ENCODE measurements at regions not wholly inside any gene's neighbourhood (a gene's known extent, or its start where the extent isn't known, plus 50 kb on each side); places are given as distances from the start of the nearest gene placed in this dataset.

GRCh38 chr20:39489986-39490560 is 527.9 kb downstream of the DHX35 start:
- Histone ChIP-seq H3K27me3 (no peaks in the 10 kb centered on the region), H3K36me3 (no peaks in the 10 kb centered on the region), H3K4me3 (no peak overlapping the region), H3K4me1 (ENCODE audit: insufficient read depth) (no peaks in the 10 kb centered on the region), H3K27ac (no peak overlapping the region), H3K9me3 (no peaks in the 10 kb centered on the region)
- TF ChIP-seq EP300 (IDR thresholded peaks at IDR 0.05) (no peak), CTCF (IDR thresholded peaks at IDR 0.05) (no peak), POLR2A (IDR thresholded peaks at IDR 0.05) (no peak)
- 16 to 24% (median 18%) methylated on average over 2 of the region's 2 CpGs for WGBS, 3 donors
- DNase-seq, result no peak
- intact Hi-C loops (cut with DNase I), result no loop called here

- no peaks in the 10 kb centered on the region for H3K36me3 ChIP-seq
- TF ChIP-seq POLR2A (IDR thresholded peaks at IDR 0.05) (no peak), CTCF (IDR thresholded peaks at IDR 0.05) (no peak), EP300 (IDR thresholded peaks at IDR 0.05) (no peak)
- DNase-seq, result no peak
- no peaks in the 10 kb centered on the region for H3K9me3 ChIP-seq
- H3K27me3 ChIP-seq, result no peaks in the 10 kb centered on the region
- H3K4me3 ChIP-seq, result no peak overlapping the region
- no peak overlapping the region for H3K27ac ChIP-seq
- no peaks in the 10 kb centered on the region for H3K4me1 ChIP-seq (ENCODE audit: insufficient read depth)
- intact Hi-C loops (cut with DNase I), result no loop called here
- WGBS, 3 donors, result 77 to 83% (median 81%) methylated on average over 2 of the region's 2 CpGs
These were observed 518.3 kb downstream of the DHX35 start for GRCh38 chr20:39480276-39481043.

GRCh38 chr20:39479196-39479810 is 517.2 kb downstream of the DHX35 start:
- no peak overlapping the region for H3K27ac ChIP-seq
- no peaks in the 10 kb centered on the region for H3K9me3 ChIP-seq
- no peak overlapping the region for H3K4me3 ChIP-seq
- TF ChIP-seq POLR2A (IDR thresholded peaks at IDR 0.05) (no peak), EP300 (IDR thresholded peaks at IDR 0.05) (no peak), CTCF (IDR thresholded peaks at IDR 0.05) (no peak)
- no peaks in the 10 kb centered on the region for H3K27me3 ChIP-seq
- 90 to 94% (median 92%) methylated on average over 4 of the region's 4 CpGs for WGBS, 3 donors
- DNase-seq, result no peak
- intact Hi-C loops (cut with DNase I), result no loop called here
- H3K4me1 ChIP-seq (ENCODE audit: insufficient read depth), result no peaks in the 10 kb centered on the region
- H3K36me3 ChIP-seq, result no peaks in the 10 kb centered on the region

GRCh38 chr20:39474879-39475278 is 512.7 kb downstream of the DHX35 start:
- no peak for DNase-seq
- WGBS, 3 donors, result 16 to 29% (median 18%) methylated on average over 2 of the region's 2 CpGs
- no peaks in the 10 kb centered on the region for H3K9me3 ChIP-seq
- no peaks in the 10 kb centered on the region for H3K36me3 ChIP-seq
- no peaks in the 10 kb centered on the region for H3K4me1 ChIP-seq (ENCODE audit: insufficient read depth)
- TF ChIP-seq CTCF (IDR thresholded peaks at IDR 0.05) (no peak), EP300 (IDR thresholded peaks at IDR 0.05) (no peak), POLR2A (IDR thresholded peaks at IDR 0.05) (no peak)
- no peak overlapping the region for H3K27ac ChIP-seq
- no peak overlapping the region for H3K4me3 ChIP-seq
- no peaks in the 10 kb centered on the region for H3K27me3 ChIP-seq
- intact Hi-C loops (cut with DNase I), result no loop called here

All from ovary (tissue), 7 donors.